ENCODE measurements at regions not wholly inside any gene's neighbourhood (a gene's known extent, or its start where the extent isn't known, plus 50 kb on each side); places are given as distances from the start of the nearest gene placed in this dataset.

- POLR2A ChIA-PET (ENCODE audit: unreplicated experiment) = no interaction called here
- intact Hi-C loops (cut with micrococcal nuclease) = no loop called here
- no peak overlapping the region for H4K91ac ChIP-seq (ENCODE audit: insufficient read depth, low read depth, low read length)
- no peak overlapping the region for H4K8ac ChIP-seq (ENCODE audit: low read depth in 2 of 2, low read length in 2 of 2)
- CTCF ChIA-PET = no interaction called here
- no peaks in the 10 kb centered on the region for H4K20me1 ChIP-seq (ENCODE audit: insufficient read depth, low read length)
- DNase-seq (no peak), ATAC-seq (ENCODE audit: low read depth) (no peak)
- no peak overlapping the region for H3K4me2 ChIP-seq (ENCODE audit: low read depth, low read length)
- H2AK5ac ChIP-seq (ENCODE audit: low read depth, low read length) = no peak overlapping the region
- no peaks in the 10 kb centered on the region for H3K4me1 ChIP-seq (ENCODE audit: control insufficient read depth, insufficient read depth, low read length)
- no peak overlapping the region for H3K9ac ChIP-seq (ENCODE audit: low read depth, low read length)
- H2BK5ac ChIP-seq (ENCODE audit: low read depth, low read length, poor library complexity, severe bottlenecking) = no peak overlapping the region
- no peak overlapping the region for H2AK9ac ChIP-seq (replicated peaks; ENCODE audit: low read depth, low read length, poor library complexity)
- no peaks in the 10 kb centered on the region for H3K79me1 ChIP-seq (ENCODE audit: low read depth in 1 of 2, low read length in 2 of 2)
- no peaks in the 10 kb centered on the region for H3K27me3 ChIP-seq (ENCODE audit: control insufficient read depth, insufficient read depth, low read length)
- no peak overlapping the region for H3K14ac ChIP-seq (replicated peaks; ENCODE audit: low read depth, low read length)
- H2BK120ac ChIP-seq (ENCODE audit: low read depth, low read length) = no peak overlapping the region
- WGBS, 2 experiments (ENCODE audit: extremely low coverage in 2 of 2, insufficient read length in 1 of 2) = 58% methylated on average over 2 of the region's 6 CpGs; no CpG with 5 or more reads in 1 of the 2 experiments
- dilution Hi-C loops (cut with HindIII; ENCODE audit: low sequenced_read_pairs, unreplicated experiment) = no loop called here
- peaks cover 6% of the 10 kb centered on the region; the same call in 1 of the 2 replicates for H3K9me3 ChIP-seq (ENCODE audit: control insufficient read depth, insufficient read depth, low read length)
- H3K23ac ChIP-seq (ENCODE audit: low read depth, low read length) = no peak overlapping the region
- no peak overlapping the region for H2BK15ac ChIP-seq (ENCODE audit: low read depth, low read length)
- no peaks in the 10 kb centered on the region for H3K9me1 ChIP-seq (ENCODE audit: insufficient read depth, low read length)
- H2BK20ac ChIP-seq (ENCODE audit: low read depth, low read length) = no peak overlapping the region
- no peaks in the 10 kb centered on the region for H3K36me3 ChIP-seq (ENCODE audit: control insufficient read depth, insufficient read depth, low read length)
- H2AFZ ChIP-seq (replicated peaks; ENCODE audit: low read length, poor library complexity) = no peak overlapping the region
- in situ Hi-C loops (cut with MboI; ENCODE audit: low sequenced_read_pairs) = no loop called here
- BruUV-seq (replicated peaks) = no TSS peak
- H3K27ac ChIP-seq (ENCODE audit: insufficient read depth, low read length) = no peak overlapping the region
- no peak overlapping the region for H3K4ac ChIP-seq (ENCODE audit: low read depth, low read length)
- no peak for TF ChIP-seq CTCF (conservative IDR thresholded peaks at IDR 0.05; ENCODE audit: low read depth, low read length)
- TF ChIP-seq MXI1 (IDR thresholded peaks at IDR 0.05; ENCODE audit: borderline replicate concordance, low read depth, low read length) = no peak
- TF ChIP-seq RAD21 (IDR thresholded peaks at IDR 0.05; ENCODE audit: low read length) = no peak
- no peak for TF ChIP-seq MAFK (IDR thresholded peaks at IDR 0.05; ENCODE audit: low read depth, low read length)
- TF ChIP-seq USF2 (IDR thresholded peaks at IDR 0.05; ENCODE audit: low read depth, low read length) = no peak
- no peak for TF ChIP-seq POLR2A (IDR thresholded peaks at IDR 0.05; ENCODE audit: low read depth, low read length)
- no peak for TF ChIP-seq MAZ (IDR thresholded peaks at IDR 0.05; ENCODE audit: borderline replicate concordance, low read depth, low read length)
- no peak for TF ChIP-seq SMC3 (IDR thresholded peaks at IDR 0.05; ENCODE audit: low read depth, low read length)
- H3K4me3 ChIP-seq (ENCODE audit: insufficient read depth, low read depth, low read length) = no peak overlapping the region
- H3K56ac ChIP-seq (ENCODE audit: extremely low read depth, insufficient read depth, low read length) = no peak overlapping the region
- no peak overlapping the region for H4K5ac ChIP-seq (ENCODE audit: low read depth, low read length)
- H3K18ac ChIP-seq (ENCODE audit: low read depth, low read length) = no peak overlapping the region
Observed at GRCh38 chr17:6005939-6006338, 64.2 kb upstream of the WSCD1 start.
